A549 (cell line): ENCODE measurements at regions not wholly inside any gene's neighbourhood (a gene's known extent, or its start where the extent isn't known, plus 50 kb on each side); places are given as distances from the start of the nearest gene placed in this dataset.
"Not testable (repeated sequence)": the region's sequence is repeated elsewhere in the genome, so short reads cannot be mapped to it uniquely, and the experiment has no call there.

ENCODE experiments used
- ATAC-seq, 2 experiments: fragments of 200-7000 bp in 1 of 2; fragments of >200 bp in 1 of 2; cut with Nextera tagmentation in 1 of 2; cut with Tn5 transposase in 1 of 2; 3 replicates each; pipeline versions ENCODE4 v1.8.0 to v1.9.1; 2018 to 2020; ENCODE audit warnings: mild to moderate bottlenecking in 1 of 2, moderate library complexity in 1 of 2
- CTCF ChIA-PET: fragments of 300-600 bp; sonication (Branson Sonifier 250); formaldehyde crosslinking; extraction: SDS; loops from one replicate; lab custom pipeline; 2021; ENCODE audit warnings: antibody characterized with exemption, inconsistent platforms; lab: Yijun Ruan, JAX
- POLR2A ChIA-PET: fragments of 350-600 bp; formaldehyde crosslinking; extraction: SDS; loops from one replicate; lab custom pipeline; 2021; ENCODE audit warnings: antibody characterized with exemption, inconsistent platforms; lab: Yijun Ruan, JAX
- DNase-seq, 2 experiments: peaks; one replicate each; pipeline versions ENCODE4 v3.0.0 to v3.0.0-alpha.2; 2011 to 2016; ENCODE audit warnings: low read depth in 1 of 2, low spot score in 1 of 2
- FAIRE-seq: peaks from 2 replicates; lab custom pipeline; 2011; peaks lifted over from hg19 to GRCh38; lab: Jason Lieb, UNC
- H3K27ac ChIP-seq, 2 experiments: fragments of >200 bp; sonication (Bioruptor Twin); formaldehyde crosslinking; 3 replicates each; pipeline ENCODE4 v1.5.1; 2016 to 2017
- H3K4me1 ChIP-seq: fragments of >200 bp; sonication (Bioruptor Twin); formaldehyde crosslinking; 3 replicates; pipeline ENCODE4 v1.6.1; 2016
- H3K4me2 ChIP-seq: fragments of >200 bp; sonication (Bioruptor Twin); formaldehyde crosslinking; 3 replicates; pipeline ENCODE4 v1.6.1; 2016
- H3K4me3 ChIP-seq: fragments of >200 bp; sonication (Bioruptor Twin); formaldehyde crosslinking; 3 replicates; pipeline ENCODE4 v1.5.1; 2016
- H3K9me3 ChIP-seq: fragments of >200 bp; sonication (Bioruptor Twin); formaldehyde crosslinking; 3 replicates; pipeline ENCODE4 v1.6.1; 2016
- ATOH8 ChIP-seq: fragments of 250-450 bp; sonication (Bioruptor Pico); IDR thresholded peaks from 2 replicates; pipeline ENCODE4 v1.5.0; 2020; ENCODE audit warnings: low read depth, mild to moderate bottlenecking, moderate library complexity
- CBX2 ChIP-seq: fragments of 200-600 bp; sonication (generic); IDR thresholded peaks from 2 replicates; pipeline ENCODE4 v1.6.1; 2016; ENCODE audit warnings: low read depth, mild to moderate bottlenecking, borderline replicate concordance
- CBX8 ChIP-seq: fragments of 200-600 bp; sonication (generic); IDR thresholded peaks from 2 replicates; pipeline ENCODE4 v1.6.1; 2016
- CTCF ChIP-seq: fragments of >200 bp; sonication (Bioruptor Twin); formaldehyde crosslinking; IDR thresholded peaks from 3 replicates; pipeline ENCODE4 v1.5.1; 2016
- E2F6 ChIP-seq: IDR thresholded peaks from 2 replicates; pipeline ENCODE4 v1.6.1; 2012; ENCODE audit warnings: low read depth, borderline replicate concordance
- EHMT2 ChIP-seq: fragments of 200-600 bp; sonication (generic); IDR thresholded peaks from 2 replicates; pipeline ENCODE4 v1.6.1; 2016; ENCODE audit warnings: antibody characterized with exemption, low read depth, mild to moderate bottlenecking, moderate library complexity
- ELK1 ChIP-seq: fragments of 150-350 bp; IDR thresholded peaks from 2 replicates; pipeline ENCODE4 v1.6.1; 2014; ENCODE audit warnings: low read depth, mild to moderate bottlenecking, low read length
- EP300 ChIP-seq, 2 experiments: fragments of >200 bp; sonication (Bioruptor Twin); formaldehyde crosslinking; IDR thresholded peaks; 2 replicates in 1 of 2; 3 replicates in 1 of 2; pipeline ENCODE4 v1.6.1; 2016 to 2017
- JUN ChIP-seq, 2 experiments: fragments of >200 bp; sonication (Bioruptor Twin); formaldehyde crosslinking; IDR thresholded peaks; 2 replicates in 1 of 2; 3 replicates in 1 of 2; pipeline ENCODE4 v1.6.1; 2016 to 2017
- JUNB ChIP-seq: fragments of >200 bp; sonication (Bioruptor Twin); formaldehyde crosslinking; IDR thresholded peaks from 2 replicates; pipeline ENCODE4 v1.6.1; 2016
- NFE2L2 ChIP-seq: fragments of 150-350 bp; conservative IDR thresholded peaks from 2 replicates; pipeline ENCODE4 v1.6.1; 2014; ENCODE audit warnings: low read length
- PHF8 ChIP-seq: fragments of 200-600 bp; sonication (generic); IDR thresholded peaks from 2 replicates; pipeline ENCODE4 v1.6.1; 2016; ENCODE audit warnings: low read depth, mild to moderate bottlenecking, antibody characterized with exemption, moderate library complexity, borderline replicate concordance
- POLR2A ChIP-seq: IDR thresholded peaks from 2 replicates; pipeline ENCODE4 v1.6.1; 2012; ENCODE audit warnings: mild to moderate bottlenecking, low read length
- RCOR1 ChIP-seq: fragments of 150-350 bp; IDR thresholded peaks from 2 replicates; pipeline ENCODE4 v1.6.1; 2014; ENCODE audit warnings: antibody characterized with exemption, low read length, low read depth
- RFX5 ChIP-seq: fragments of 450-650 bp; IDR thresholded peaks from 2 replicates; pipeline ENCODE4 v1.7.1; 2014; ENCODE audit warnings: antibody characterized with exemption, mild to moderate bottlenecking, moderate library complexity
- SREBF2 ChIP-seq: fragments of 450-650 bp; IDR thresholded peaks from 2 replicates; pipeline ENCODE4 v1.6.1; 2014; ENCODE audit warnings: mild to moderate bottlenecking, moderate library complexity
- TFCP2L1 ChIP-seq: fragments of 250-450 bp; sonication (Bioruptor Pico); IDR thresholded peaks from 2 replicates; pipeline ENCODE4 v1.5.0; 2021; ENCODE audit warnings: mild to moderate bottlenecking
- TP53 ChIP-seq: fragments of 250-450 bp; sonication (Bioruptor Pico); IDR thresholded peaks from 2 replicates; pipeline ENCODE4 v1.5.0; 2021; ENCODE audit warnings: mild to moderate bottlenecking, moderate library complexity
- WGBS: methylation state at CpG from one replicate; pipeline ENCODE4 v1.1.6; 2017; ENCODE audit errors: missing lambda C conversion rate; 5-methylcytosine and 5-hydroxymethylcytosine counted together

GRCh38 chr6:86685230-86685797 lies 252.0 kb upstream of the HTR1E start:
- FAIRE-seq (no peak), DNase-seq (no peak), ATAC-seq (no peak)
- H3K9me3 ChIP-seq, result no peaks in the 10 kb centered on the region
- no peak for TF ChIP-seq JUN (IDR thresholded peaks at IDR 0.05)
- TF ChIP-seq E2F6, result no peak
- TF ChIP-seq CBX2, result no peak
- no peak for TF ChIP-seq CTCF
- POLR2A ChIA-PET, result no interaction called here
- no peak overlapping the region for H3K27ac ChIP-seq
- 3% methylated on average over 3 of the region's 3 CpGs for WGBS
- CTCF ChIA-PET, result no interaction called here
- no peak overlapping the region for H3K4me2 ChIP-seq
- H3K4me3 ChIP-seq, result no peak overlapping the region
- no peaks in the 10 kb centered on the region for H3K4me1 ChIP-seq

GRCh38 chr6:86683132-86683908 lies 254.0 kb upstream of the HTR1E start:
- CTCF ChIA-PET, result no interaction called here
- FAIRE-seq, result no peak

GRCh38 chr6:86682297-86682696 lies 255.0 kb upstream of the HTR1E start:
- ATAC-seq (no peak), DNase-seq (no peak), FAIRE-seq (no peak)
- WGBS, result 91% methylated on average over 1 of the region's 1 CpG
- ChIA-PET POLR2A (no interaction called here), CTCF (no interaction called here)
- H3K4me1 ChIP-seq, result no peaks in the 10 kb centered on the region
- TF ChIP-seq JUNB, result no peak
- no peak for TF ChIP-seq CBX8
- no peak for TF ChIP-seq RFX5
- no peak for TF ChIP-seq ELK1
- no peak for TF ChIP-seq TFCP2L1
- no peak for TF ChIP-seq POLR2A
- no peak for TF ChIP-seq EP300 (IDR thresholded peaks at IDR 0.05)
- TF ChIP-seq CTCF, result no peak
- no peak overlapping the region for H3K4me2 ChIP-seq
- no peak overlapping the region for H3K27ac ChIP-seq
- H3K4me3 ChIP-seq, result no peak overlapping the region
- no peaks in the 10 kb centered on the region for H3K9me3 ChIP-seq

More at GRCh38 chr6:86683132-86683908, 254.0 kb upstream of the HTR1E start:
- H3K4me2 ChIP-seq, result no peak overlapping the region
- H3K4me3 ChIP-seq, result no peak overlapping the region
- no peaks in the 10 kb centered on the region for H3K4me1 ChIP-seq
- TF ChIP-seq CBX2, result no peak
- TF ChIP-seq PHF8, result no peak
- TF ChIP-seq RCOR1, result no peak
- no peak for TF ChIP-seq TFCP2L1
- no peak for TF ChIP-seq NFE2L2
- TF ChIP-seq TP53 (CRISPR knock-in tag), result no peak
- no peak for TF ChIP-seq EHMT2
- no peak for TF ChIP-seq E2F6
- no peak for TF ChIP-seq EP300 (IDR thresholded peaks at IDR 0.05)
- no peak for TF ChIP-seq SREBF2
- TF ChIP-seq ATOH8 (CRISPR knock-in tag), result no peak
- WGBS, result 9% methylated on average over 1 of the region's 1 CpG
- ATAC-seq (no peak), DNase-seq (no peak)
- no peaks in the 10 kb centered on the region for H3K9me3 ChIP-seq
- H3K27ac ChIP-seq, result no peak overlapping the region
- POLR2A ChIA-PET, result no interaction called here

- H3K4me1 ChIP-seq, DNase-seq, H3K27ac ChIP-seq, H3K4me3 ChIP-seq, ATAC-seq, H3K9me3 ChIP-seq, H3K4me2 ChIP-seq, CTCF ChIA-PET, FAIRE-seq, POLR2A ChIA-PET: not testable (repeated sequence)
- 29% methylated on average over 1 of the region's 1 CpG for WGBS
Observed at GRCh38 chr6:86681140-86681539, 256.2 kb upstream of the HTR1E start.
